ENCODE measurements at regions not wholly inside any gene's neighbourhood (a gene's known extent, or its start where the extent isn't known, plus 50 kb on each side); places are given as distances from the start of the nearest gene placed in this dataset.
"Not testable (repeated sequence)": the region's sequence is repeated elsewhere in the genome, so short reads cannot be mapped to it uniquely, and the experiment has no call there.

GRCh38 chr10:23493711-23494110 is 54.8 kb downstream of the OTUD1 start:
- no peak for DNase-seq (ENCODE audit: low spot score)

DNA sequence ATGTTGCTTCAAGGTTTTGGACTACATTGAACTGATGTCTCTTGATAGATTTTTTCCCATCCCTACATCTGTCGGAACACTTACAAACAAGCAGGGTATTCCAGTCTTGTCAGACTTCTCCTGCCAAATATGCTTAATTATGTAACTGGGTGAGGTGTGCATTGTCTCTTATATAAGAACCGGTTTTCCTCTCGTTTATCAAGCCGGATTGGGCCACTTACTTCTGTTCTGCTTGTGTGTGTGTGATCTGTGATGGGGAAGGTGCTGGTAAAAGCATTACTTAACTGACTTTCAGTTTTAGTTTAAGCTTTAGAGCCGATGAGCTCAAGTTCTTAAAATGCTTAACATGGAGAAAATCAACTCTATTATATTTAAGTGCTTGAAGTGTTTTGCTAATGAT is 57.9 kb downstream of the OTUD1 start:
- DNase-seq (ENCODE audit: low spot score), result no peak

DNA sequence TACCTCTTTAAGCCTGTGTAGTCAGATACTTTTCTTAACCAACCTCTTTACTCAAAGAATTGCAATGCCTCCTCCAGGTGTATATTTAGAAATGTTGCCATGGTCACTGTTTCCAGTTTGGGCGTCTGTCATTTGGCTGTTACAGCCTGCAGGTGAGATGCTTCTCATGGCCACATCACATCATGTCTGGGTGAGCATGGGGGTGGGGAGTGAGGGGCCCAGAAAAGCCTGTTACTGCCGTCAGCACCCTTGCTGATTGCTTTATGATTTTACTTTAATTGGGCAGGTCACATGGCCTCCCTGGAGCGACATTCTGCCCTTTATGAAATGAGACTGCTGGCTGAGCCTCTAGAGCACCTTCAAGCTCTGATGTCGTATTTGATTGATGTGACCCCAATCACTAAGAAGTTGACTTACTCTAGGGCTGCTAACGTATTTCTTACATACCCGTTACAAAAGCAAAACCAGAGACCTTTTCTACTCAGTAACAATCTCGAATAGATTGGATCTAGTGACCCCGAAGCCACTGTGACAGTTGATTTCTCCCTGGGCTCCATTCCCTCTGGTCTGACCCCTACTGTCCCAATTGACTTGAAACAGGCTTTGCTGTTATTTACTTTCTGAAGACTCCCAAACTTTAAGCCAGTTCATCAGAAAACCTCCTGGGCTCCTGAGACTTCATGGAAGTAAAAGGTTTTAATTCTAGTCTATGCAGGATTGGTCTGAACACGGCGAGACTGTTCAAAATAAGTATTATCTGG is 60.7 kb downstream of the OTUD1 start:
- no peak for DNase-seq (ENCODE audit: low spot score)

DNA sequence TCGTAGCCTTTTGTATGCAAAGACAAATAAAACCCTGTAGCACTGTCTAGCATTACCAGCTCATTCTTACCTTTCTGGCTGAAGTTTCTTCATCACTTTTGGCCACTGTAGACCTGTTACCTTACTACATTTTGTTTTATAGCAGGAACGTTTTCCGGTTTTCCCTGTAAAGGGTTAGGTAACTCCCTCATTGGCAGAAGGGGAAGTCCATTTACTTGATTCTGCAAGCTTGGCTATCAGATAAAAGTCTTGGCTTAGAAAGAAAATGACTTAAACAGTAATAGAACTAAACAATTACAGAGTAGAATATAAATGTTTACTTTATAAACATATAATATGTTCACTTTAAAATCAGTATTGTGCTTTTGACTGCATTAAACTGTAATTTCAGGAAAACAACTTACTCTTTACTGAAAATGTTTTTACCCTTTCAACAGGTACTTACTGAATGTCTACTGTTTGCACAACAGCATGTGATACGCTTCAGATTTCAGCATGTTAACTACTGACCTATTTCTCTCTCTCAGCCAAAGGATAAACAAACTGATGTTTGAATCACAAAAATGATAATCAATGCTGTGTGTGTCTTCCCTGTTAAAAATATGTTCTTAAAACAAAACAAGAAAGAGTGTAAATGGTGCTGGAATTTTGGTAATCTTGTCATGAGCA is 67.1 kb downstream of the OTUD1 start:
- DNase-seq (ENCODE audit: low spot score), result no peak

- DNase-seq (ENCODE audit: low spot score), result no peak
These were observed 73.6 kb downstream of the OTUD1 start for GRCh38 chr10:23512355-23513058.

GRCh38 chr10:23513621-23514020 is 74.7 kb downstream of the OTUD1 start:
- not testable (repeated sequence) for DNase-seq (ENCODE audit: low spot score)

DNA sequence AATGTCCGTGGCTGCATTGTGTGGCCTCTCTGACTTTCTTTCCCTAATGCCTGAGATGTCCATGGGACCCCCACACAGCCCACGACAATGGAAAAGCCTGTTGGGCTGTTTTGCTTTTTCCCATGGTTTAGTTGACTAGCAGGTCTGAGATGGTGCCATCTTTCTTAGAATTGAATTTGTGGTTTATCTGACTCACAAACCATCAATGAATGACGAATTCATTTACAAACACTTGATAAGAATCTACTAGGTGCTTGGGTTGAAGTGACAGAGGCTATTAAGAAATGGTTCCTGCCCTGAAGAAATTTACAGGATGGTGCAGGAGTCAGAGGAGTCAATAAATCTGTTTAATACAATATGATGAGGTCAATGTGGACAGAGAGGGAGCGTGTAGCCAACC is 75.4 kb downstream of the OTUD1 start:
- no peak for DNase-seq (ENCODE audit: low spot score)

- no peak for DNase-seq (ENCODE audit: low spot score)
These were observed 77.7 kb downstream of the OTUD1 start for GRCh38 chr10:23516530-23516929.

DNA sequence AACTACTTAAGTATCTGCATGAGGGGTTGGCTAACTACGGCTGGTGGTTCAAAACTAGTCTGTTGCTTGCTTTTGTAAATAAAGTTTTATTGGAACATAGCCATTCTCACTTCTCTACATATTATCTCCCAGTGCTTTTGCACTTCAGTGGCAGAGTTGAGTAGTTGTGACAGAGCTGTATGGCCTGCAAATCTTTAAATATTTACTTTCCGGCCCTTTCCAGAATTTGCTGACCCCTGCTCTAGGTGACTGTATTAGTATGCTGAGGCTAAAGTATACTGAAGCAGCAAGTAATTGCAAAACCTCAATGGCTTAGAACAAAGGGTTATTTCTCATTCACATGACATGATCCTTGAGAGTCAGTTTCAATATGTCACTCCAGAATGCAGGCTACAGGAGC is 78.3 kb downstream of the OTUD1 start:
- DNase-seq (ENCODE audit: low spot score), result no peak

GRCh38 chr10:23521735-23522134 is 82.9 kb downstream of the OTUD1 start:
- no peak for DNase-seq (ENCODE audit: low spot score)

DNA sequence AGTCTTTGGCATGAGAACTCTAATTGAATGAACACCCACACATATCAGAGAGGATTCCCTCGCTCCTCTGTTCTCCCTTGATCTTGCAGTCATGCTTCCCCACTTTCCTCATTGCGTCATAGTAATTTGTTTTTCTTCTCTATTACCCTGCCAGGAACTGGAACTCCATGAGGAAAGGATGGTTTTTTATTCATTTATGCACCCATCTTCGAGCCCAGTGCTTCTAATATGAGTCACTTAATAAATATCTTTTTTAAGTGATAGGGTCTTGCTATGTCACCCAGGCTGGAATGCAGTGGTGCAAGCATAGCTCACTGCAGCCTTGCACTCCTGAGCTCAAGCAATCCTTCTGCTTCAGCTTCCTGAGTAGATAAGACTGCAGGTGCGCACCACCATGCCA is 83.5 kb downstream of the OTUD1 start:
- DNase-seq (ENCODE audit: low spot score), result no peak

GRCh38 chr10:23523251-23523650 is 84.4 kb downstream of the OTUD1 start:
- DNase-seq (ENCODE audit: low spot score), result no peak

DNA sequence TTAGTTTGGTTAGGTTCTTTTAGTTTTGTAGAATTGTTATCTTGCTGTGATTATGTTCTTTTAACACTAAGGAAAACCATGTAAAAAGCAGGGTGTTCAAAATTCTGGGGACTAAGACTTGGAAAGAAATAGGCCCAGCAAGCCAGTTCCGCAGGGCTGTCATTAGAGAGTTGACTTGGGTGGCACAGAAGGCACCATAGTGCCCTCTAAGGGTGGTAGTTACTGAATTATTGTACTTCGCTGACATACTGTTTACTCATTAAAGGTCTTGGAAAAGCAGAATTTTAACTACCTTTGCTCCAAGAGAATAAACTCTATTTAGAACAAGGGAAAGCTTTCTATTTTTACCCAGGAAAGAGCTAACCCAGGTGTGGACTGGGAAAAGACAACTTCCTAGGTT is 86.5 kb downstream of the OTUD1 start:
- DNase-seq (ENCODE audit: low spot score), result no peak

GRCh38 chr10:23528419-23528818 is 89.5 kb downstream of the OTUD1 start:
- DNase-seq (ENCODE audit: low spot score), result no peak

DNA sequence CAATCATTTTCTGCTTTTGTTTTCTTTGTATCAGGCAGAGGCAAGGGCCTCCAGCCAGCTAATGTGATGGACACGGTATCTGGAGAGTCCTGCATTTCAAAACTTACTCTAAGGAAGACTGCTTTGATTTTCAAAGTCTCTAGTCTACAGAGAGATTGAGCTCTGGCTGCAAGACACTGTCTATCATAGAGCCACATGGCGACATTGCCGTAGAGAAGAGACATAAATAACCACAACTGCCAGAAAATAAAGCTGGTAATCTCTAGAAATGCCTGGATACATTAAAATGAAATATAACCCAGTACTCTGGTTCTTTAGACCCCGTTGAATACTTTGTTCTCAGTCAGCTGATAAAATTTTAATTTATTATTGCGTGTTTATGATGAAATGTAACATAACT is 90.8 kb downstream of the OTUD1 start:
- DNase-seq (ENCODE audit: low spot score), result no peak

DNA sequence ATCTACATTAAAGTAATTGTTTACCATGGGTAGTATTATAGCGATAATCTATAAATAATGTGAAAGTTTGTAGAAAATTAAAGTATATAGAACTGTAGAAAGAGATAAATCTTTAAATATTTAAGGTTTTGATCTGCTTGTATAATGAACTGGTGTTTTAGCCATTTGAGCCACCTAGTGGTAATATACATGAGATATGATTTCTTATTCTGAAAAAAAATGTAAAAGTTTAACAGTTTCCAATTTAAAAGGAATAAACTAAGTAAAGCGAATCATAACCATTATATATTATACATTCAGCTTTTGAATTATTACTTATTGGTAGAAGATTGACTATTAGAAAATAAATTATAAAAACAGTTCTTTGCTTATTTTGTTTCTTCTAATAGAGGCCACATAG is 91.2 kb downstream of the OTUD1 start:
- no peak for DNase-seq (ENCODE audit: low spot score)

GRCh38 chr10:23533212-23533611 is 94.3 kb downstream of the OTUD1 start:
- DNase-seq (ENCODE audit: low spot score), result no peak

DNA sequence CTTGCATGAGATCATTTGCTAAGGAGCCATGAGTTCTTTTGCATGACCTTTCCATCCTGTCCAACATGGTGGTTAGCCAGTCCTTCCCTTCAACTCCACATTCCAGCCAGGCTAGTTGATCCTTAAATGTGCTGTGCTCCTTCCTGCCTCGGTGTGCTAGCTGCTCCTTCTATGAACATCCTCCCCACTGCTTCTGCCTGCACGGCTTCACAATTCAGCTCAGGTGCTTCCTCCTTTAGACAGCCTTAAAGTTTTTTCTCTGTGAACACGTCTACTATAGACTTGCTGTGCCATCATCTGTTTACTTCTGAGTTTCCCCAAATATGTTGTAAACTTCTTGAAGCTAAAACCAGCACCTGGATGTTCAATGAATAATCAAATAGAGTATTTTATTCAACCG is 95.5 kb downstream of the OTUD1 start:
- no peak for DNase-seq (ENCODE audit: low spot score)

- DNase-seq (ENCODE audit: low spot score), result no peak
These were observed 95.9 kb downstream of the OTUD1 start for GRCh38 chr10:23534761-23535160.

- no peak for DNase-seq (ENCODE audit: low spot score)
These were observed 96.5 kb downstream of the OTUD1 start for GRCh38 chr10:23535381-23535780.

DNA sequence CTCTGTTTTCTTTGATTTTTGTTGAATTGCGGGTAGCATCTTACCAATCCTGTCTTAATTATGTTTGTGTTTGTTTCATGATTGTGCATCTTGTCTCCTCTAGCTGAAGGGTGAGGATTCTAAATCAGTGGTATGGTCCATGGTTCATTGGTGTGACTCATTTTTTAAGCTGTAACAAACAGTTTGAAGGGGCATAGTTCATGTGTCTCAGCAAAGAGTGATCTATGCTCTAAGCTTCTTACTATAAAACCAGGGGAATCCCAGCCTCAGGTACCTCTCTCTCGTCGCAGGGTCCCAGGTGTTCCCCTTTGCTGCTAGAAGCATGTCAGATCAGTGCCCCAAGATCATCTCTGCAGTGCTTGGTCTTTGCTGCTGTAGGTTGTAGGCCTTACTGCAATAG is 100.1 kb downstream of the OTUD1 start:
- DNase-seq (ENCODE audit: low spot score), result no peak

GRCh38 chr10:23540401-23541030 is 101.6 kb downstream of the OTUD1 start:
- no peak for DNase-seq (ENCODE audit: low spot score)
